ENCODE measurements at regions not wholly inside any gene's neighbourhood (a gene's known extent, or its start where the extent isn't known, plus 50 kb on each side); places are given as distances from the start of the nearest gene placed in this dataset.

- no peak for TF ChIP-seq CTCF (conservative IDR thresholded peaks at IDR 0.05; ENCODE audit: low read depth, low read length)
- no peak overlapping the region for H2AFZ ChIP-seq (ENCODE audit: low read depth)
Observed at GRCh38 chr1:177710696-177711620, 258.9 kb downstream of the SEC16B start.

GRCh38 chr1:177708406-177708805 lies 261.5 kb downstream of the SEC16B start:
- H3K4me3 ChIP-seq (IDR thresholded peaks at IDR 0.05; ENCODE audit: insufficient read depth, low read depth, low read length): no peak overlapping the region
- H3K4me1 ChIP-seq (ENCODE audit: low read depth, poor library complexity, severe bottlenecking): no peaks in the 10 kb centered on the region
- H3K27me3 ChIP-seq (ENCODE audit: insufficient read depth, low read depth): no peaks in the 10 kb centered on the region
- no peaks in the 10 kb centered on the region for H4K20me1 ChIP-seq (ENCODE audit: insufficient read depth)
- H3K36me3 ChIP-seq (ENCODE audit: insufficient read depth): no peaks in the 10 kb centered on the region
- no peak overlapping the region for H3K27ac ChIP-seq
- no peak overlapping the region for H3K4me2 ChIP-seq
- TF ChIP-seq CTCF (conservative IDR thresholded peaks at IDR 0.05; ENCODE audit: low read depth, low read length): no peak
- H3K79me2 ChIP-seq (ENCODE audit: insufficient read depth, low read depth): no peaks in the 10 kb centered on the region
- no peak overlapping the region for H2AFZ ChIP-seq (ENCODE audit: low read depth)
- no peak overlapping the region for H3K9ac ChIP-seq

More at GRCh38 chr1:177710696-177711620, 258.9 kb downstream of the SEC16B start:
- Histone ChIP-seq H3K4me1 (ENCODE audit: low read depth, poor library complexity, severe bottlenecking) (no peaks in the 10 kb centered on the region), H3K4me2 (no peak overlapping the region), H4K20me1 (ENCODE audit: insufficient read depth) (no peaks in the 10 kb centered on the region), H3K9ac (no peak overlapping the region), H3K79me2 (ENCODE audit: insufficient read depth, low read depth) (no peaks in the 10 kb centered on the region), H3K36me3 (ENCODE audit: insufficient read depth) (no peaks in the 10 kb centered on the region), H3K4me3 (IDR thresholded peaks at IDR 0.05; ENCODE audit: insufficient read depth, low read depth, low read length) (no peak overlapping the region), H3K27me3 (ENCODE audit: insufficient read depth, low read depth) (no peaks in the 10 kb centered on the region), H3K27ac (no peak overlapping the region)

GRCh38 chr1:177706977-177707376 lies 262.9 kb downstream of the SEC16B start:
- H3K4me1 ChIP-seq (ENCODE audit: low read depth, poor library complexity, severe bottlenecking): no peaks in the 10 kb centered on the region
- no peak overlapping the region for H3K27ac ChIP-seq
- H3K4me3 ChIP-seq (IDR thresholded peaks at IDR 0.05; ENCODE audit: insufficient read depth, low read depth, low read length): no peak overlapping the region
- no peaks in the 10 kb centered on the region for H3K36me3 ChIP-seq (ENCODE audit: insufficient read depth)
- no peak for TF ChIP-seq CTCF (conservative IDR thresholded peaks at IDR 0.05; ENCODE audit: low read depth, low read length)
- no peaks in the 10 kb centered on the region for H3K79me2 ChIP-seq (ENCODE audit: insufficient read depth, low read depth)
- no peak overlapping the region for H3K4me2 ChIP-seq
- no peaks in the 10 kb centered on the region for H4K20me1 ChIP-seq (ENCODE audit: insufficient read depth)
- H3K9ac ChIP-seq: no peak overlapping the region
- H3K27me3 ChIP-seq (ENCODE audit: insufficient read depth, low read depth): no peaks in the 10 kb centered on the region
- H2AFZ ChIP-seq (ENCODE audit: low read depth): no peak overlapping the region

GRCh38 chr1:177705839-177706238 lies 264.0 kb downstream of the SEC16B start:
- Histone ChIP-seq H2AFZ (ENCODE audit: low read depth) (no peak overlapping the region), H3K9ac (no peak overlapping the region), H3K27ac (no peak overlapping the region), H3K4me3 (IDR thresholded peaks at IDR 0.05; ENCODE audit: insufficient read depth, low read depth, low read length) (no peak overlapping the region), H3K36me3 (ENCODE audit: insufficient read depth) (no peaks in the 10 kb centered on the region), H4K20me1 (ENCODE audit: insufficient read depth) (no peaks in the 10 kb centered on the region), H3K79me2 (ENCODE audit: insufficient read depth, low read depth) (no peaks in the 10 kb centered on the region), H3K4me2 (no peak overlapping the region), H3K4me1 (ENCODE audit: low read depth, poor library complexity, severe bottlenecking) (no peaks in the 10 kb centered on the region), H3K27me3 (ENCODE audit: insufficient read depth, low read depth) (no peaks in the 10 kb centered on the region)
- no peak for TF ChIP-seq CTCF (conservative IDR thresholded peaks at IDR 0.05; ENCODE audit: low read depth, low read length)
